ENCODE measurements at regions not wholly inside any gene's neighbourhood (a gene's known extent, or its start where the extent isn't known, plus 50 kb on each side); places are given as distances from the start of the nearest gene placed in this dataset.

GRCh38 chr12:126354633-126355032, 1289.4 kb downstream of the AACS start:
- Mint-ChIP-seq H3K4me3 (no peak overlapping the region), H3K27me3 (ENCODE audit: low read depth) (no peaks in the 10 kb centered on the region; the same call in 1 of the 2 replicates), H3K4me1 (no peaks in the 10 kb centered on the region), H3K9me3 (peaks cover 10 to 14% of the 10 kb centered on the region in 2 experiments), H3K27ac (no peak overlapping the region), H3K36me3 (ENCODE audit: insufficient read depth in 1 of 3, low read depth in 3 of 3) (peaks cover 0 to 12% (median 2%) of the 10 kb centered on the region in 3 experiments; a peak in 5 of 7 replicates)
- Histone ChIP-seq H3K4me1 (ENCODE audit: insufficient read depth, low read length) (no peaks in the 10 kb centered on the region), H3K23ac (ENCODE audit: insufficient read length, low read depth, low read length) (no peak overlapping the region), H3K9ac (ENCODE audit: extremely low read depth, insufficient read length, low read length) (no peak overlapping the region), H3T11ph (ENCODE audit: low read length) (no peak overlapping the region), H4K8ac (replicated peaks; ENCODE audit: insufficient read length, low read depth, low read length) (no peak overlapping the region), H2BK5ac (ENCODE audit: insufficient read length, low read length) (no peak overlapping the region), H3K79me2 (ENCODE audit: insufficient read depth, low read length) (no peaks in the 10 kb centered on the region), H3K79me1 (ENCODE audit: insufficient read depth, low read depth, low read length, poor library complexity, severe bottlenecking) (no peaks in the 10 kb centered on the region), H3K9me3 (ENCODE audit: control insufficient read depth, low read depth, low read length) (no peaks in the 10 kb centered on the region), H4K91ac (ENCODE audit: insufficient read length, low read depth, low read length) (no peak overlapping the region), H2BK12ac (ENCODE audit: insufficient read length, low read depth, low read length) (no peak overlapping the region), H2BK15ac (ENCODE audit: low read depth, low read length) (no peak overlapping the region), H3K18ac (ENCODE audit: insufficient read length, low read depth, low read length) (no peak overlapping the region), H2BK20ac (ENCODE audit: low read depth, low read length, poor library complexity, severe bottlenecking) (no peak overlapping the region), H2AFZ (ENCODE audit: low read length) (no peak overlapping the region), H3K27ac (ENCODE audit: insufficient read length, low read depth, low read length) (no peak overlapping the region), H3K14ac (ENCODE audit: insufficient read depth, low read length) (no peak overlapping the region), H4K20me1 (ENCODE audit: control insufficient read depth, insufficient read depth, insufficient read length) (no peaks in the 10 kb centered on the region), H3K4ac (ENCODE audit: low read depth, low read length) (no peak overlapping the region), H2AK5ac (ENCODE audit: insufficient read length, low read length) (no peak overlapping the region), H3K56ac (ENCODE audit: insufficient read length, low read depth, low read length) (no peak overlapping the region), H3K27me3 (ENCODE audit: insufficient read depth, low read length) (no peaks in the 10 kb centered on the region), H3K4me2 (ENCODE audit: insufficient read depth, insufficient read length, low read length) (no peak overlapping the region), H2BK120ac (ENCODE audit: low read depth, low read length, poor library complexity, severe bottlenecking) (no peak overlapping the region), H3K23me2 (ENCODE audit: insufficient read length, low read depth, low read length, poor library complexity, severe bottlenecking) (no peaks in the 10 kb centered on the region), H4K5ac (ENCODE audit: insufficient read length, low read depth, low read length) (no peak overlapping the region)
- no CpG with 5 or more reads among the region's 4 CpGs for WGBS (ENCODE audit: extremely low coverage, insufficient read length, low lambda C conversion rate)
- no peak for DNase-seq
- TF ChIP-seq CTCF (conservative IDR thresholded peaks at IDR 0.05) = no peak

Data from H9 (cell line).